BLaER1 treated with 17β-estradiol and CSF1 and Interleukin-3, amounts not matched to agents 10 nM and 100 nM (cell line): ENCODE measurements at regions not wholly inside any gene's neighbourhood (a gene's known extent, or its start where the extent isn't known, plus 50 kb on each side); places are given as distances from the start of the nearest gene placed in this dataset.

Source experiments
- H3K27ac ChIP-seq, 11 experiments: shearing (Covaris generic); formaldehyde crosslinking; 2 replicates each; pipeline ENCODE4 v1.8.1; 2022
- H3K27me3 ChIP-seq, 11 experiments: shearing (Covaris generic); formaldehyde crosslinking; 2 replicates each; pipeline ENCODE4 v1.8.1; 2022
- H3K36me3 ChIP-seq, 11 experiments: shearing (Covaris generic); formaldehyde crosslinking; 2 replicates each; pipeline ENCODE4 v1.8.1; 2022
- H3K4me1 ChIP-seq, 10 experiments: shearing (Covaris generic); formaldehyde crosslinking; 2 replicates each; pipeline ENCODE4 v1.8.1; 2022
- H3K4me2 ChIP-seq, 11 experiments: shearing (Covaris generic); formaldehyde crosslinking; 2 replicates each; pipeline ENCODE4 v1.8.1; 2022
- H3K4me3 ChIP-seq, 10 experiments: shearing (Covaris generic); formaldehyde crosslinking; 2 replicates each; pipeline ENCODE4 v1.8.1; 2022
- H3K9ac ChIP-seq, 11 experiments: shearing (Covaris generic); formaldehyde crosslinking; 2 replicates each; pipeline ENCODE4 v1.8.1; 2022
- H3K9me3 ChIP-seq, 11 experiments: shearing (Covaris generic); formaldehyde crosslinking; replicated peaks in 1 of 11; 2 replicates each; pipeline ENCODE4 v1.8.1; 2022
- H4K20me1 ChIP-seq, 11 experiments: shearing (Covaris generic); formaldehyde crosslinking; 2 replicates each; pipeline ENCODE4 v1.8.1; 2022
- Cebpa-rat ChIP-seq, 11 experiments: shearing (Covaris generic); IDR thresholded peaks; 2 replicates each; pipeline ENCODE4 v1.8.1; 2022

- Histone ChIP-seq H3K4me3 (no peak overlapping the region), H3K4me1 (peaks cover 0 to 7% (median 0%) of the 10 kb centered on the region in 10 experiments; a peak in 1 of 20 replicates), H4K20me1 (no peaks in the 10 kb centered on the region), H3K27me3 (no peaks in the 10 kb centered on the region), H3K4me2 (no peak overlapping the region), H3K36me3 (no peaks in the 10 kb centered on the region), H3K27ac (no peak overlapping the region), H3K9ac (no peak overlapping the region), H3K9me3 (no peaks in the 10 kb centered on the region)
- no peak for TF ChIP-seq Cebpa-rat (IDR thresholded peaks at IDR 0.05)
These were observed 823.1 kb downstream of the LIG4 start for GRCh38 chr13:107392205-107392604.

- no peaks in the 10 kb centered on the region for H3K9me3 ChIP-seq
- no peak overlapping the region for H3K9ac ChIP-seq
- H3K4me2 ChIP-seq: no peak overlapping the region
- no peaks in the 10 kb centered on the region for H3K36me3 ChIP-seq
- no peaks in the 10 kb centered on the region for H3K27me3 ChIP-seq
- H4K20me1 ChIP-seq: no peaks in the 10 kb centered on the region
- H3K4me1 ChIP-seq: no peaks in the 10 kb centered on the region
- no peak overlapping the region for H3K27ac ChIP-seq
- TF ChIP-seq Cebpa-rat (IDR thresholded peaks at IDR 0.05): no peak
- H3K4me3 ChIP-seq: no peak overlapping the region
These were observed 819.6 kb upstream of the ARGLU1 start for GRCh38 chr13:107387525-107387924.

- Histone ChIP-seq H3K36me3 (no peaks in the 10 kb centered on the region), H3K4me3 (no peak overlapping the region), H3K27ac (no peak overlapping the region), H3K9me3 (no peaks in the 10 kb centered on the region), H3K4me2 (no peak overlapping the region), H3K4me1 (no peaks in the 10 kb centered on the region), H3K9ac (no peak overlapping the region), H3K27me3 (no peaks in the 10 kb centered on the region), H4K20me1 (no peaks in the 10 kb centered on the region)
- no peak for TF ChIP-seq Cebpa-rat (IDR thresholded peaks at IDR 0.05)
These were observed 811.6 kb upstream of the ARGLU1 start for GRCh38 chr13:107379407-107380155.

- no peaks in the 10 kb centered on the region for H3K9me3 ChIP-seq
- H3K27me3 ChIP-seq: no peaks in the 10 kb centered on the region
- no peak overlapping the region for H3K27ac ChIP-seq
- H3K36me3 ChIP-seq: no peaks in the 10 kb centered on the region
- no peaks in the 10 kb centered on the region for H3K4me1 ChIP-seq
- H4K20me1 ChIP-seq: no peaks in the 10 kb centered on the region
- no peak overlapping the region for H3K9ac ChIP-seq
- no peak for TF ChIP-seq Cebpa-rat (IDR thresholded peaks at IDR 0.05)
- no peak overlapping the region for H3K4me2 ChIP-seq
- H3K4me3 ChIP-seq: no peak overlapping the region
These were observed 808.6 kb upstream of the ARGLU1 start for GRCh38 chr13:107376341-107377125.

GRCh38 chr13:107375701-107376340, 807.9 kb upstream of the ARGLU1 start:
- Histone ChIP-seq H3K4me1 (no peaks in the 10 kb centered on the region), H3K4me2 (no peak overlapping the region), H3K27me3 (no peaks in the 10 kb centered on the region), H3K9ac (no peak overlapping the region), H4K20me1 (no peaks in the 10 kb centered on the region), H3K4me3 (no peak overlapping the region), H3K36me3 (no peaks in the 10 kb centered on the region), H3K27ac (no peak overlapping the region), H3K9me3 (no peaks in the 10 kb centered on the region)
- TF ChIP-seq Cebpa-rat (IDR thresholded peaks at IDR 0.05): no peak

GRCh38 chr13:107374038-107374437, 806.1 kb upstream of the ARGLU1 start:
- no peak for TF ChIP-seq Cebpa-rat (IDR thresholded peaks at IDR 0.05)
- no peaks in the 10 kb centered on the region for H4K20me1 ChIP-seq

GRCh38 chr13:107373551-107373950, 805.6 kb upstream of the ARGLU1 start:
- no peak overlapping the region for H3K27ac ChIP-seq
- no peaks in the 10 kb centered on the region for H4K20me1 ChIP-seq
- H3K9ac ChIP-seq: no peak overlapping the region
- H3K9me3 ChIP-seq: no peaks in the 10 kb centered on the region
- H3K4me3 ChIP-seq: no peak overlapping the region
- no peak for TF ChIP-seq Cebpa-rat (IDR thresholded peaks at IDR 0.05)
- no peaks in the 10 kb centered on the region for H3K4me1 ChIP-seq
- no peaks in the 10 kb centered on the region for H3K36me3 ChIP-seq
- no peak overlapping the region for H3K4me2 ChIP-seq
- H3K27me3 ChIP-seq: no peaks in the 10 kb centered on the region

More at GRCh38 chr13:107374038-107374437, 806.1 kb upstream of the ARGLU1 start:
- Histone ChIP-seq H3K4me1 (no peaks in the 10 kb centered on the region), H3K9me3 (no peaks in the 10 kb centered on the region), H3K4me3 (no peak overlapping the region), H3K27me3 (no peaks in the 10 kb centered on the region), H3K27ac (no peak overlapping the region), H3K4me2 (no peak overlapping the region), H3K36me3 (no peaks in the 10 kb centered on the region), H3K9ac (no peak overlapping the region)

- TF ChIP-seq Cebpa-rat (IDR thresholded peaks at IDR 0.05): no peak
- Histone ChIP-seq H3K9me3 (no peaks in the 10 kb centered on the region), H3K4me2 (no peak overlapping the region), H3K9ac (no peak overlapping the region), H3K4me1 (no peaks in the 10 kb centered on the region), H3K36me3 (no peaks in the 10 kb centered on the region), H3K4me3 (no peak overlapping the region), H3K27me3 (no peaks in the 10 kb centered on the region), H3K27ac (no peak overlapping the region), H4K20me1 (no peaks in the 10 kb centered on the region)
These were observed 802.3 kb upstream of the ARGLU1 start for GRCh38 chr13:107370015-107370785.

- Histone ChIP-seq H3K27ac (no peak overlapping the region), H3K4me2 (no peak overlapping the region)
These were observed 799.3 kb upstream of the ARGLU1 start for GRCh38 chr13:107367258-107367657.

More at GRCh38 chr13:107367258-107367657, 799.3 kb upstream of the ARGLU1 start:
- Histone ChIP-seq H3K4me3 (no peak overlapping the region), H3K27me3 (no peaks in the 10 kb centered on the region), H3K9me3 (no peaks in the 10 kb centered on the region), H3K4me1 (no peaks in the 10 kb centered on the region), H4K20me1 (no peaks in the 10 kb centered on the region), H3K36me3 (no peaks in the 10 kb centered on the region), H3K9ac (no peak overlapping the region)
- TF ChIP-seq Cebpa-rat (IDR thresholded peaks at IDR 0.05): no peak
